Panc1 (cell line): ENCODE measurements at regions not wholly inside any gene's neighbourhood (a gene's known extent, or its start where the extent isn't known, plus 50 kb on each side); places are given as distances from the start of the nearest gene placed in this dataset.

Experiments
- CTCF ChIP-seq: fragments of 450-650 bp; IDR thresholded peaks from 2 replicates; pipeline ENCODE4 v1.5.1; 2017; ENCODE audit warnings: mild to moderate bottlenecking
- POLR2AphosphoS5 ChIP-seq: IDR thresholded peaks from 2 replicates; pipeline ENCODE4 v1.6.1; 2012; ENCODE audit warnings: mild to moderate bottlenecking, low read depth, low read length, moderate library complexity
- REST ChIP-seq, 2 experiments: IDR thresholded peaks; 2 replicates each; pipeline ENCODE4 v1.6.1; 2011 to 2012; ENCODE audit warnings: low read depth in 2 of 2, control low read depth in 1 of 2, low read length in 1 of 2, mild to moderate bottlenecking in 1 of 2, moderate library complexity in 1 of 2; ENCODE audit not compliant: insufficient read depth in 1 of 2
- SIN3A ChIP-seq: IDR thresholded peaks from 2 replicates; pipeline ENCODE4 v1.6.1; 2012; ENCODE audit warnings: low read depth, mild to moderate bottlenecking, low read length, moderate library complexity, borderline replicate concordance; ENCODE audit not compliant: insufficient read depth
- TCF7L2 ChIP-seq: IDR thresholded peaks from 2 replicates; pipeline ENCODE4 v1.6.1; 2011; ENCODE audit warnings: mild to moderate bottlenecking, low read depth, low read length, inconsistent platforms

GRCh38 chr9:82586918-82587356 is 476.0 kb downstream of the RASEF start:
- TF ChIP-seq CTCF (no peak), REST (IDR thresholded peaks at IDR 0.05; ENCODE audit: insufficient read depth in 1 of 2, low read depth in 2 of 2, low read length in 1 of 2) (no peak), TCF7L2 (no peak), POLR2AphosphoS5 (no peak), SIN3A (no peak)
